Cardiac muscle cell (in vitro differentiated cells and primary cell): ENCODE measurements at regions not wholly inside any gene's neighbourhood (a gene's known extent, or its start where the extent isn't known, plus 50 kb on each side); places are given as distances from the start of the nearest gene placed in this dataset.

Experiments used
- DNase-seq, 2 donors: peaks; one replicate each; pipeline versions ENCODE4 v3.0.0 to v3.0.0-alpha.2; 2010 to 2017; ENCODE audit warnings: low read depth in 1 of 2, low spot score in 1 of 2
- H3K27ac ChIP-seq: fragments of 200-600 bp; sonication (generic); 2 replicates; pipeline ENCODE4 v1.5.1; 2016
- H3K27me3 ChIP-seq: fragments of 200-600 bp; sonication (generic); 2 replicates; pipeline ENCODE4 v1.6.0; 2016; ENCODE audit warnings: control low read depth
- H3K36me3 ChIP-seq: fragments of 200-600 bp; sonication (generic); 2 replicates; pipeline ENCODE4 v1.5.1; 2016; ENCODE audit warnings: control low read depth
- H3K4me1 ChIP-seq: fragments of 200-600 bp; sonication (generic); 2 replicates; pipeline ENCODE4 v1.8.1; 2017; ENCODE audit warnings: low read depth, mild to moderate bottlenecking, mixed run types
- H3K4me3 ChIP-seq: fragments of 200-600 bp; sonication (generic); 2 replicates; pipeline ENCODE4 v1.5.1; 2016; ENCODE audit warnings: mild to moderate bottlenecking
- H3K9me3 ChIP-seq: fragments of 200-600 bp; sonication (generic); 2 replicates; pipeline ENCODE4 v1.5.1; 2017; ENCODE audit warnings: low read depth, mild to moderate bottlenecking, control low read depth
- TF ChIP-seq, protein P1 (sequence below): IDR thresholded peaks from 2 replicates; pipeline ENCODE4 v1.5.1; 2012; ENCODE audit warnings: low read depth, mild to moderate bottlenecking, low read length

DNA sequence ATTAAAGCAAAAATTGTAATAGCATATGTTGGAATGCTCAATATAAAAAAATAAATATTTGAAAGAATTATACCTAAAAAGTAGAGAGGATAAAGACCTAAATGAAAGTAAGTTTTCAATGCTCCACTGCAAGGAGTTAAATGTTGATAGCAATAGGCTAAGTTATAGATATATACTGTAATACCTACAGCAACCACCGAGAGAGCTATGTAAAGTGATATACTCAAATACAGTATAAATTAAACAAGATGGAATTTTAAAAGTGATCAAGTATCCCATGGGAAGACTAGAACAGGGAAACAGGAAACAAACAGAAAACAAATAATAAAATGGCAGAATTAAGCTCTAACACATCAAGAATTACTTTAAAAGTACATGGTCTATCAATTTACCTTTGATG, 73.9 kb downstream of the CASP3 start:
- Histone ChIP-seq H3K9me3 (no peaks in the 10 kb centered on the region), H3K4me1 (no peaks in the 10 kb centered on the region), H3K4me3 (no peak overlapping the region), H3K27ac (no peak overlapping the region), H3K27me3 (no peaks in the 10 kb centered on the region), H3K36me3 (no peaks in the 10 kb centered on the region)
- TF ChIP-seq, protein P1, sequence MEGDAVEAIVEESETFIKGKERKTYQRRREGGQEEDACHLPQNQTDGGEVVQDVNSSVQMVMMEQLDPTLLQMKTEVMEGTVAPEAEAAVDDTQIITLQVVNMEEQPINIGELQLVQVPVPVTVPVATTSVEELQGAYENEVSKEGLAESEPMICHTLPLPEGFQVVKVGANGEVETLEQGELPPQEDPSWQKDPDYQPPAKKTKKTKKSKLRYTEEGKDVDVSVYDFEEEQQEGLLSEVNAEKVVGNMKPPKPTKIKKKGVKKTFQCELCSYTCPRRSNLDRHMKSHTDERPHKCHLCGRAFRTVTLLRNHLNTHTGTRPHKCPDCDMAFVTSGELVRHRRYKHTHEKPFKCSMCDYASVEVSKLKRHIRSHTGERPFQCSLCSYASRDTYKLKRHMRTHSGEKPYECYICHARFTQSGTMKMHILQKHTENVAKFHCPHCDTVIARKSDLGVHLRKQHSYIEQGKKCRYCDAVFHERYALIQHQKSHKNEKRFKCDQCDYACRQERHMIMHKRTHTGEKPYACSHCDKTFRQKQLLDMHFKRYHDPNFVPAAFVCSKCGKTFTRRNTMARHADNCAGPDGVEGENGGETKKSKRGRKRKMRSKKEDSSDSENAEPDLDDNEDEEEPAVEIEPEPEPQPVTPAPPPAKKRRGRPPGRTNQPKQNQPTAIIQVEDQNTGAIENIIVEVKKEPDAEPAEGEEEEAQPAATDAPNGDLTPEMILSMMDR, result no peak
- DNase-seq, result no peak

DNA sequence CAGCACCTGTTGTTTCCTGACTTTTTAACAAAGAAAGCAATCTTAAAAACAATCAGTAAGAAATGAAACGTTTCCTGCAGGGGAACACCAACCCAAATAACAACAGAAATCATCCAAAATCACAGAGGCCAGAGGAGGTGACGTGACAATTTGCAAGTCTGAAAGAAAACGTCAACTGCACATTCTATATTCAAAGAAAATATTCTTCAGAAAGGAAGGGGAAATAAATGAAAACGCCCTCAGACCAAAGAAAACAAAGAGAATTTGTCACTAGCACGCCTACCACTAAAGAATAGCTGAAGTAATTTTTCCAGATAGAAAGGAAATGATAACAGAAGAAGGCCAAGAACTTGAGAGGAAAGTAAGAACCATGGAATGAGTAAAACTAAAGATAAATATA, 74.4 kb downstream of the CASP3 start:
- no peak overlapping the region for H3K27ac ChIP-seq

DNA sequence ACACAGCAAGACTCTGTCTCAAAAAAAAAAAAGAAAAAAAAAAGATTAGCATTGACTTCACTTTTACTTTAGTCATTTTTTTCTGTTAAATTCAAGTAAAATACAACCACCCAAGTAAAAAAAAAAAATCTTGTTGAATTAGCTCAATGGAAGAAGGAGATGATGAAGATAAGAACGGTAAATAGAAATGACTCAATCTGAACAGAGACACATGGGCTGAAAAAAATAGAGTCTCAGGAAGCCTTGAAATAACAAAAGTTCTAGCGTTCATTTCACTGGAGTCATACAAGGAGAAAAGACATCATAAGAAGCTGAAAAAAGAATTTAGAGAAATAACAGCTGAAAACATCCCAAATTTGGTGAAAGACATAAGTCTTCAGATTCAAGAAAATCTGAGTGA, 75.5 kb downstream of the CASP3 start:
- Histone ChIP-seq H3K27ac (no peak overlapping the region), H3K4me1 (no peaks in the 10 kb centered on the region), H3K36me3 (no peaks in the 10 kb centered on the region), H3K4me3 (no peak overlapping the region), H3K27me3 (no peaks in the 10 kb centered on the region), H3K9me3 (no peaks in the 10 kb centered on the region)
- DNase-seq, result no peak
- TF ChIP-seq, protein P1, result no peak

More for the DNA sequence above, 74.4 kb downstream of the CASP3 start:
- Histone ChIP-seq H3K4me3 (no peak overlapping the region), H3K9me3 (no peaks in the 10 kb centered on the region), H3K4me1 (no peaks in the 10 kb centered on the region), H3K36me3 (no peaks in the 10 kb centered on the region), H3K27me3 (no peaks in the 10 kb centered on the region)
- no peak for DNase-seq
- TF ChIP-seq, protein P1, result no peak

DNA sequence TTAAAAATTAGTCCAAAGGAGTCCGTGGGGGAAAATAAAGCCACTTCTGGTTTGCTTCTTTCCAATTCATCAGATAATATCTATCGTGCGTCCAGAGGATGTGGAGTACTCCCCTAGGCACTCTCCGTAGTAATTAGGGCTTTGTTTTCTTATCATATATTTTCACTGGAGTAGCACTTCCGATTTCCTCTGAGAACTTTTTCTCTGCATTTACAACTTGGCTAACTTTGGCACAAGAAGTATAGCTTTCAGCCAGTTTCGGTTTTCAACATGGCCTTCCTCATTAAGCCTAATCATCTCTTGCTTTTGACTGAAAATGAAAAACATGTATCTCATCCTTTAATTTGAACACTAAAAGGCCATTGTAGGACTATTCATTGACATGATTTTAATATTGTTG, 80.5 kb downstream of the CASP3 start:
- Histone ChIP-seq H3K4me1 (no peaks in the 10 kb centered on the region), H3K4me3 (no peak overlapping the region), H3K36me3 (no peaks in the 10 kb centered on the region), H3K27ac (no peak overlapping the region), H3K9me3 (no peaks in the 10 kb centered on the region), H3K27me3 (no peaks in the 10 kb centered on the region)
- TF ChIP-seq, protein P1, result no peak
- peak in 1 of 2 donors; percentile 59 for DNase-seq

DNA sequence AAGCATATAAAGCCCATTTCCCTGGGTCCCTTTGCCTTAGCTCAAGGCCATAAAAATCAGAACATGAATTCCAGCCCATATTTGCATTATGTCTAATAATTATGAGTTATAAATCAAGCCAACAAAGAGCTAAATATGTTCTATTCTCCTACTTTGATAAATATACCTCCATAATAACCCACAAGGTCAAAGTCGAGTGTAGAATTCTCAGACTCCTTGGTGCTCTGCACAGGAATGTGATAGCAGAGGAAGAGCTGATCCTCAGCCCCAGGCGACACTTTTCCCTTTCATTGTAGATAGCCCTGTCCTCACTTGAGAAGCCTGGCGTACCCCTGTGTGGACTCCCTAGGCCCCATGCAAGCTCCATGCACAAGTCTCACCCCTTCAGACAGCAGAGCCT, 85.6 kb downstream of the CASP3 start:
- Histone ChIP-seq H3K27me3 (no peaks in the 10 kb centered on the region), H3K36me3 (no peaks in the 10 kb centered on the region), H3K4me3 (no peak overlapping the region), H3K27ac (no peak overlapping the region), H3K9me3 (no peaks in the 10 kb centered on the region), H3K4me1 (no peaks in the 10 kb centered on the region)
- DNase-seq, result no peak
- TF ChIP-seq, protein P1, result no peak

DNA sequence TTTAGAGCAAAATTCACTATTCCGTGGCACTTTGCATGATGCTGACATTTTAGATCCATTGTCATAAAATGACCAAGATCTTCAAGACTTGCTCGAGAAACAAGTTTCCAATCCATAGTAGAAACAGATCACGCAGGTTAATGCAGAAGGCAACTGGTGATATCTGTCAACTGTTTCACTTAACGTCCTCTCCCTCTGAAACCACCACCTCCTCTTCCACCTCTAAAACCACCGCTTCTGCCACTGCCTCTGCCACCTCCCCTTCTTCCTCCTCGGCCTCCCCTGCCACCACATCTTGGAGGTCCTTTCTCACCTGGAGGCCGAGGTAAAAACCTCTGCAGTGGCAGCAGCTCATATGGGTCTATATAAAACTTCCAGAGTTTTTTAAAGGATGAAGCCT, 84.6 kb upstream of the IRF2 start:
- H3K4me3 ChIP-seq, result no peak overlapping the region
- no peak for DNase-seq
- no peaks in the 10 kb centered on the region for H3K4me1 ChIP-seq
- H3K27ac ChIP-seq, result no peak overlapping the region
- no peaks in the 10 kb centered on the region for H3K9me3 ChIP-seq
- TF ChIP-seq, protein P1, result no peak
- H3K36me3 ChIP-seq, result no peaks in the 10 kb centered on the region
- no peaks in the 10 kb centered on the region for H3K27me3 ChIP-seq
